H1 (cell line): ENCODE measurements at regions not wholly inside any gene's neighbourhood (a gene's known extent, or its start where the extent isn't known, plus 50 kb on each side); places are given as distances from the start of the nearest gene placed in this dataset.

Experiments
- MAFK ChIP-seq: IDR thresholded peaks from 2 replicates; pipeline ENCODE4 v1.6.1; 2012; ENCODE audit warnings: low read depth, mild to moderate bottlenecking, improper control_type of control experiment, low read length
- RXRA ChIP-seq: IDR thresholded peaks from 2 replicates; pipeline ENCODE4 v1.6.1; 2011; ENCODE audit warnings: low read depth, mild to moderate bottlenecking, low read length, moderate library complexity; ENCODE audit not compliant: insufficient read depth
- TAF1 ChIP-seq: IDR thresholded peaks from 2 replicates; pipeline ENCODE4 v1.6.1; 2011; ENCODE audit warnings: mild to moderate bottlenecking, low read depth, low read length
- ZNF274 ChIP-seq: IDR thresholded peaks from 2 replicates; pipeline ENCODE4 v1.7.0; 2012; ENCODE audit warnings: low read length, borderline replicate concordance; ENCODE audit errors: extremely low read depth

DNA sequence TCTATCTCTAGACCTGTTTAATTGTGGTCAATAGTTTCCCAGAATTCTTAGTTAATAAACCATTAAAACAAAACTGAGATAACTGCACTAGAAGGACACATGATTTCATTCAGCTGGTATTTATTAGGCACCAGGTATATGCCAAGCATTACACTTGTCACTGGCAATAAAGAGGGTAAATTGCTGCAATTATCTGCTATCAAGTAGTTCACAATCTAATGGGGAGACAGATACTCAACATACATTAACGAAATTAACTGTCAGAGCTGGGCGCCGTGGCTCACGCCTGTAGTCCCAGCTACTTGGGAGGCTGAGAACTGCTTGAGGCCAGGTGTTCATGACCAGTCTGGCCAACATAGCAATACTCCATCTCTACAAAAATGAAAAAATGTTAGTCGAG lies 71.7 kb upstream of the WIPF1 start (continued):
- no peak for TF ChIP-seq TAF1
- TF ChIP-seq MAFK: no peak
- TF ChIP-seq ZNF274: no peak
- TF ChIP-seq RXRA: no peak
- TF ChIP-seq, all 59 proteins: peak for 0
